HG03469 (cell line): ENCODE measurements at regions not wholly inside any gene's neighbourhood (a gene's known extent, or its start where the extent isn't known, plus 50 kb on each side); places are given as distances from the start of the nearest gene placed in this dataset.
"Not testable (repeated sequence)": the region's sequence is repeated elsewhere in the genome, so short reads cannot be mapped to it uniquely, and the experiment has no call there.

Experiments used
- ATAC-seq: cut with Tn5 transposase; IDR thresholded peaks from one replicate; pipeline ENCODE4 v1.9.1; 2021; ENCODE audit warnings: mild to moderate bottlenecking, moderate library complexity, moderate number of reproducible peaks; ENCODE audit not compliant: unreplicated experiment

GRCh38 chr5:34188001-34188822 lies 145.2 kb upstream of the C1QTNF3 start:
- not testable (repeated sequence) for ATAC-seq

- not testable (repeated sequence) for ATAC-seq
Observed at GRCh38 chr5:34189246-34189645, 146.2 kb upstream of the C1QTNF3 start.

GRCh38 chr5:34189752-34190411 lies 146.9 kb upstream of the C1QTNF3 start:
- ATAC-seq: not testable (repeated sequence)

GRCh38 chr5:34190466-34190865 lies 147.5 kb upstream of the C1QTNF3 start:
- ATAC-seq: not testable (repeated sequence)

GRCh38 chr5:34191279-34191744 lies 148.3 kb upstream of the C1QTNF3 start:
- not testable (repeated sequence) for ATAC-seq

- not testable (repeated sequence) for ATAC-seq
Observed at GRCh38 chr5:34192064-34192922, 149.3 kb upstream of the C1QTNF3 start.

- not testable (repeated sequence) for ATAC-seq
Observed at GRCh38 chr5:34192923-34193262, 149.9 kb upstream of the C1QTNF3 start.

GRCh38 chr5:34193297-34193696 lies 150.3 kb upstream of the C1QTNF3 start:
- ATAC-seq: not testable (repeated sequence)

- ATAC-seq: not testable (repeated sequence)
Observed at GRCh38 chr5:34193804-34194203, 150.8 kb upstream of the C1QTNF3 start.

GRCh38 chr5:34196091-34196490 lies 153.1 kb upstream of the C1QTNF3 start:
- not testable (repeated sequence) for ATAC-seq

GRCh38 chr5:34205347-34205746 lies 162.3 kb upstream of the C1QTNF3 start:
- not testable (repeated sequence) for ATAC-seq

- ATAC-seq: not testable (repeated sequence)
Observed at GRCh38 chr5:34217386-34217785, 174.4 kb upstream of the C1QTNF3 start.

- not testable (repeated sequence) for ATAC-seq
Observed at GRCh38 chr5:34221329-34222073, 178.5 kb upstream of the C1QTNF3 start.

GRCh38 chr5:34223158-34223557 lies 180.1 kb upstream of the C1QTNF3 start:
- not testable (repeated sequence) for ATAC-seq

GRCh38 chr5:34230402-34230801 lies 187.4 kb upstream of the C1QTNF3 start:
- not testable (repeated sequence) for ATAC-seq

- not testable (repeated sequence) for ATAC-seq
Observed at GRCh38 chr5:34243802-34244201, 200.8 kb upstream of the C1QTNF3 start.

GRCh38 chr5:34244281-34245031 lies 201.4 kb upstream of the C1QTNF3 start:
- ATAC-seq: not testable (repeated sequence)

- ATAC-seq: not testable (repeated sequence)
Observed at GRCh38 chr5:34245032-34245394, 202.0 kb upstream of the C1QTNF3 start.

- not testable (repeated sequence) for ATAC-seq
Observed at GRCh38 chr5:34245813-34246212, 202.8 kb upstream of the C1QTNF3 start.

- ATAC-seq: not testable (repeated sequence)
Observed at GRCh38 chr5:34258598-34258997, 215.6 kb upstream of the C1QTNF3 start.
